Neural cell (in vitro differentiated cells): ENCODE measurements at regions not wholly inside any gene's neighbourhood (a gene's known extent, or its start where the extent isn't known, plus 50 kb on each side); places are given as distances from the start of the nearest gene placed in this dataset.

Experiments
- H2AFZ ChIP-seq: fragments of 200-600, 300-800 bp; sonication (generic), shearing (Covaris generic); 2 replicates; pipeline ENCODE4 v1.6.0; 2014; ENCODE audit warnings: low read depth, mild to moderate bottlenecking, antibody characterized with exemption, low read length, moderate library complexity
- H3F3A ChIP-seq: fragments of 200-600 bp; shearing (Covaris generic); 2 replicates; pipeline ENCODE4 v1.6.1; 2016; ENCODE audit warnings: mild to moderate bottlenecking, moderate library complexity, mixed read lengths, antibody characterized with exemption, low read length; ENCODE audit not compliant: insufficient read depth, poor library complexity, severe bottlenecking
- H3K27ac ChIP-seq: fragments of 200-600, 300-800 bp; sonication (generic), shearing (Covaris generic); 2 replicates; pipeline ENCODE4 v1.5.1; 2014; ENCODE audit warnings: mild to moderate bottlenecking, low read length, moderate library complexity
- H3K27me3 ChIP-seq: fragments of 300-800, 200-600 bp; sonication (generic), shearing (Covaris generic); 2 replicates; pipeline ENCODE4 v1.6.0; 2014; ENCODE audit warnings: mild to moderate bottlenecking, low read depth, low read length, moderate library complexity; ENCODE audit not compliant: insufficient read depth
- H3K36me3 ChIP-seq: fragments of 300-800, 200-600 bp; sonication (generic), shearing (Covaris generic); 2 replicates; pipeline ENCODE4 v1.5.1; 2014; ENCODE audit warnings: mild to moderate bottlenecking, antibody characterized with exemption, low read length, moderate library complexity; ENCODE audit not compliant: insufficient read depth
- H3K4me2 ChIP-seq: fragments of 300-800, 200-600 bp; sonication (generic), shearing (Covaris generic); 2 replicates; pipeline ENCODE4 v1.6.0; 2014; ENCODE audit warnings: mild to moderate bottlenecking, low read length
- H3K4me3 ChIP-seq: fragments of 300-800, 200-600 bp; sonication (generic), shearing (Covaris generic); 2 replicates; pipeline ENCODE4 v1.5.1; 2014; ENCODE audit warnings: mild to moderate bottlenecking, low read length, moderate library complexity
- H3K79me2 ChIP-seq: fragments of 200-600 bp; shearing (Covaris generic); replicated peaks from 2 replicates; pipeline ENCODE4 v1.6.0; 2014; ENCODE audit warnings: mild to moderate bottlenecking, low read length, moderate library complexity; ENCODE audit not compliant: insufficient read depth
- H3K9ac ChIP-seq: fragments of 300-800, 200-600 bp; sonication (generic), shearing (Covaris generic); 2 replicates; pipeline ENCODE4 v1.6.1; 2016; ENCODE audit warnings: mild to moderate bottlenecking, low read length, mixed read lengths
- H3K9me2 ChIP-seq: fragments of 200-600 bp; shearing (Covaris generic); 2 replicates; pipeline ENCODE4 v1.6.1; 2016; ENCODE audit warnings: mild to moderate bottlenecking, low read length, mixed read lengths; ENCODE audit not compliant: insufficient read depth
- H3K9me3 ChIP-seq: fragments of 200-600, 300-800 bp; sonication (generic), shearing (Covaris generic); 2 replicates; pipeline ENCODE4 v1.6.1; 2016; ENCODE audit warnings: mild to moderate bottlenecking, mixed run types, low read length, moderate library complexity, mixed read lengths
- H4K20me1 ChIP-seq: fragments of 200-600 bp; shearing (Covaris generic); 2 replicates; pipeline ENCODE4 v1.6.1; 2016; ENCODE audit warnings: mild to moderate bottlenecking, mixed run types; ENCODE audit not compliant: insufficient read depth
- EP300 ChIP-seq: fragments of 450-650 bp; conservative IDR thresholded peaks from 2 replicates; pipeline ENCODE4 v1.6.1; 2014; ENCODE audit warnings: antibody characterized with exemption, mild to moderate bottlenecking, moderate library complexity; ENCODE audit not compliant: poor library complexity, severe bottlenecking
- EZH2 ChIP-seq: fragments of 200-600, 300-800 bp; shearing (Covaris generic), sonication (generic); IDR thresholded peaks from 2 replicates; pipeline ENCODE4 v1.6.1; 2014; ENCODE audit warnings: antibody characterized with exemption, low read length, borderline replicate concordance, mild to moderate bottlenecking; ENCODE audit not compliant: insufficient read depth, poor library complexity, severe bottlenecking
- MXI1 ChIP-seq: fragments of 450-650 bp; conservative IDR thresholded peaks from 2 replicates; pipeline ENCODE4 v1.6.1; 2014; ENCODE audit warnings: antibody characterized with exemption, mild to moderate bottlenecking; ENCODE audit not compliant: poor library complexity, severe bottlenecking
- POLR2AphosphoS5 ChIP-seq: IDR thresholded peaks from 2 replicates; pipeline ENCODE4 v1.6.1; 2012
- RAD21 ChIP-seq: fragments of 450-650 bp; conservative IDR thresholded peaks from 2 replicates; pipeline ENCODE4 v1.6.1; 2014; ENCODE audit warnings: antibody characterized with exemption, mild to moderate bottlenecking, moderate library complexity
- SMC3 ChIP-seq: fragments of 450-650 bp; conservative IDR thresholded peaks from 2 replicates; pipeline ENCODE4 v1.6.1; 2014; ENCODE audit warnings: antibody characterized with exemption, mild to moderate bottlenecking, moderate library complexity; ENCODE audit not compliant: poor library complexity
- TAF1 ChIP-seq: IDR thresholded peaks from 2 replicates; pipeline ENCODE4 v1.6.1; 2012; ENCODE audit warnings: low read depth
- TF ChIP-seq, protein P1 (sequence below): fragments of 450-650 bp; IDR thresholded peaks from 2 replicates; pipeline ENCODE4 v1.5.1; 2014; ENCODE audit warnings: antibody characterized with exemption, mild to moderate bottlenecking, moderate library complexity; ENCODE audit not compliant: poor library complexity, severe bottlenecking
- TF ChIP-seq, protein P2 (sequence below): IDR thresholded peaks from 2 replicates; pipeline ENCODE4 v1.6.1; 2012; ENCODE audit warnings: borderline replicate concordance

- TF ChIP-seq EZH2: no peak
- no peak for TF ChIP-seq SMC3
- TF ChIP-seq RAD21: no peak
- no peak for TF ChIP-seq MXI1
- TF ChIP-seq, protein P1, sequence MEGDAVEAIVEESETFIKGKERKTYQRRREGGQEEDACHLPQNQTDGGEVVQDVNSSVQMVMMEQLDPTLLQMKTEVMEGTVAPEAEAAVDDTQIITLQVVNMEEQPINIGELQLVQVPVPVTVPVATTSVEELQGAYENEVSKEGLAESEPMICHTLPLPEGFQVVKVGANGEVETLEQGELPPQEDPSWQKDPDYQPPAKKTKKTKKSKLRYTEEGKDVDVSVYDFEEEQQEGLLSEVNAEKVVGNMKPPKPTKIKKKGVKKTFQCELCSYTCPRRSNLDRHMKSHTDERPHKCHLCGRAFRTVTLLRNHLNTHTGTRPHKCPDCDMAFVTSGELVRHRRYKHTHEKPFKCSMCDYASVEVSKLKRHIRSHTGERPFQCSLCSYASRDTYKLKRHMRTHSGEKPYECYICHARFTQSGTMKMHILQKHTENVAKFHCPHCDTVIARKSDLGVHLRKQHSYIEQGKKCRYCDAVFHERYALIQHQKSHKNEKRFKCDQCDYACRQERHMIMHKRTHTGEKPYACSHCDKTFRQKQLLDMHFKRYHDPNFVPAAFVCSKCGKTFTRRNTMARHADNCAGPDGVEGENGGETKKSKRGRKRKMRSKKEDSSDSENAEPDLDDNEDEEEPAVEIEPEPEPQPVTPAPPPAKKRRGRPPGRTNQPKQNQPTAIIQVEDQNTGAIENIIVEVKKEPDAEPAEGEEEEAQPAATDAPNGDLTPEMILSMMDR: no peak
- TF ChIP-seq EP300: no peak
- no peak for TF ChIP-seq TAF1
- TF ChIP-seq, protein P2, sequence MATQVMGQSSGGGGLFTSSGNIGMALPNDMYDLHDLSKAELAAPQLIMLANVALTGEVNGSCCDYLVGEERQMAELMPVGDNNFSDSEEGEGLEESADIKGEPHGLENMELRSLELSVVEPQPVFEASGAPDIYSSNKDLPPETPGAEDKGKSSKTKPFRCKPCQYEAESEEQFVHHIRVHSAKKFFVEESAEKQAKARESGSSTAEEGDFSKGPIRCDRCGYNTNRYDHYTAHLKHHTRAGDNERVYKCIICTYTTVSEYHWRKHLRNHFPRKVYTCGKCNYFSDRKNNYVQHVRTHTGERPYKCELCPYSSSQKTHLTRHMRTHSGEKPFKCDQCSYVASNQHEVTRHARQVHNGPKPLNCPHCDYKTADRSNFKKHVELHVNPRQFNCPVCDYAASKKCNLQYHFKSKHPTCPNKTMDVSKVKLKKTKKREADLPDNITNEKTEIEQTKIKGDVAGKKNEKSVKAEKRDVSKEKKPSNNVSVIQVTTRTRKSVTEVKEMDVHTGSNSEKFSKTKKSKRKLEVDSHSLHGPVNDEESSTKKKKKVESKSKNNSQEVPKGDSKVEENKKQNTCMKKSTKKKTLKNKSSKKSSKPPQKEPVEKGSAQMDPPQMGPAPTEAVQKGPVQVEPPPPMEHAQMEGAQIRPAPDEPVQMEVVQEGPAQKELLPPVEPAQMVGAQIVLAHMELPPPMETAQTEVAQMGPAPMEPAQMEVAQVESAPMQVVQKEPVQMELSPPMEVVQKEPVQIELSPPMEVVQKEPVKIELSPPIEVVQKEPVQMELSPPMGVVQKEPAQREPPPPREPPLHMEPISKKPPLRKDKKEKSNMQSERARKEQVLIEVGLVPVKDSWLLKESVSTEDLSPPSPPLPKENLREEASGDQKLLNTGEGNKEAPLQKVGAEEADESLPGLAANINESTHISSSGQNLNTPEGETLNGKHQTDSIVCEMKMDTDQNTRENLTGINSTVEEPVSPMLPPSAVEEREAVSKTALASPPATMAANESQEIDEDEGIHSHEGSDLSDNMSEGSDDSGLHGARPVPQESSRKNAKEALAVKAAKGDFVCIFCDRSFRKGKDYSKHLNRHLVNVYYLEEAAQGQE: no peak
- no peak for TF ChIP-seq POLR2AphosphoS5
Measured at GRCh38 chr7:33778195-33778594, 127.1 kb upstream of the BMPER start.

DNA sequence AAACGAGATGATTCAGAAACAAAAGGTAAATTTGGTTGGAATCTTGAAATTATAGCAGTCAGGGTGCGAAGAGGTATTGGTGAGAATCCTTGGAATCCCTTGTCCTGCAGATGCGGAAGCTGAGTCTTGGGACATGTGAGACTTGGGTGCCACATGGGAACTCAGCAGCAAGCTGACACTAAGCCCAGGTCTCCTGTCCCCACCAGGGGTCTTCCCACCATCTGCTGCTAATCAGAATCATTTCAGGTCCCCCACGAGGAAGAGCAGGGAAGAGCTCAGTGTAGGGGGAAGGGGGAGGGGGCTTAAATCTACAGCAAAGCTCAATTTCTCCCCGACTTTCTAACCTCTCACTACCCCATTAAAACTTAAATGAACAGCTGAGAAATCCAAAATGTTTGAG is 126.1 kb upstream of the BMPER start:
- TF ChIP-seq MXI1 (no peak), EP300 (no peak), TAF1 (no peak), POLR2AphosphoS5 (no peak), RAD21 (no peak), EZH2 (no peak)
- TF ChIP-seq, protein P2: no peak
- TF ChIP-seq, protein P1: no peak
- no peak overlapping the region for H3K27ac ChIP-seq
- no peaks in the 10 kb centered on the region for H4K20me1 ChIP-seq
- no peak overlapping the region for H3K9ac ChIP-seq
- no peaks in the 10 kb centered on the region for H3K36me3 ChIP-seq
- no peak overlapping the region for H3K4me3 ChIP-seq
- H3F3A ChIP-seq: no peaks in the 10 kb centered on the region
- no peak overlapping the region for H2AFZ ChIP-seq
- no peaks in the 10 kb centered on the region for H3K9me2 ChIP-seq
- H3K4me2 ChIP-seq: no peak overlapping the region
- H3K9me3 ChIP-seq: peaks cover 5% of the 10 kb centered on the region
- no peaks in the 10 kb centered on the region for H3K79me2 ChIP-seq
- no peaks in the 10 kb centered on the region for H3K27me3 ChIP-seq

More at GRCh38 chr7:33778195-33778594, 127.1 kb upstream of the BMPER start:
- Histone ChIP-seq H3K4me3 (no peak overlapping the region), H3K9me2 (no peaks in the 10 kb centered on the region), H3K36me3 (no peaks in the 10 kb centered on the region), H3K27ac (no peak overlapping the region), H3K9ac (no peak overlapping the region), H3K4me2 (no peak overlapping the region), H3K9me3 (peaks cover 5% of the 10 kb centered on the region), H3K79me2 (no peaks in the 10 kb centered on the region), H2AFZ (no peak overlapping the region), H4K20me1 (no peaks in the 10 kb centered on the region), H3F3A (no peaks in the 10 kb centered on the region), H3K27me3 (no peaks in the 10 kb centered on the region)
